ENCODE measurements at regions not wholly inside any gene's neighbourhood (a gene's known extent, or its start where the extent isn't known, plus 50 kb on each side); places are given as distances from the start of the nearest gene placed in this dataset.

GRCh38 chr16:73185737-73186136 lies 137.8 kb upstream of the ZFHX3 start:
- TF ChIP-seq CTCF (conservative IDR thresholded peaks at IDR 0.05; ENCODE audit: low read length) (no peak), EZH2phosphoT487 (IDR thresholded peaks at IDR 0.05; ENCODE audit: borderline replicate concordance, low read depth, low read length) (no peak)

All from OCI-LY7 (cell line).